Activated T-cell treated with anti-CD3 and anti-CD28 coated beads for 4 hours (primary cell): ENCODE measurements at regions not wholly inside any gene's neighbourhood (a gene's known extent, or its start where the extent isn't known, plus 50 kb on each side); places are given as distances from the start of the nearest gene placed in this dataset.
"Not testable (repeated sequence)": the region's sequence is repeated elsewhere in the genome, so short reads cannot be mapped to it uniquely, and the experiment has no call there.

Experiments
- DNase-seq: peaks from one replicate; pipeline ENCODE4 v3.0.0-alpha.2; 2020

GRCh38 chr6:155880900-155881299, 425.3 kb upstream of the NOX3 start:
- no peak for DNase-seq

GRCh38 chr6:155872961-155873360, 417.3 kb upstream of the NOX3 start:
- DNase-seq, result no peak

GRCh38 chr6:155867682-155868081, 412.0 kb upstream of the NOX3 start:
- DNase-seq, result no peak

- DNase-seq, result not testable (repeated sequence)
Measured at GRCh38 chr6:155866676-155867390, 411.2 kb upstream of the NOX3 start.

- no peak for DNase-seq
Measured at GRCh38 chr6:155861821-155862220, 406.2 kb upstream of the NOX3 start.

GRCh38 chr6:155858906-155859305, 403.3 kb upstream of the NOX3 start:
- not testable (repeated sequence) for DNase-seq

GRCh38 chr6:155854787-155855186, 399.1 kb upstream of the NOX3 start:
- no peak for DNase-seq

- no peak for DNase-seq
Measured at GRCh38 chr6:155853011-155853410, 397.4 kb upstream of the NOX3 start.

- DNase-seq, result no peak
Measured at GRCh38 chr6:155850408-155850841, 394.8 kb upstream of the NOX3 start.

GRCh38 chr6:155847711-155848110, 392.1 kb upstream of the NOX3 start:
- DNase-seq, result no peak

GRCh38 chr6:155837474-155837873, 381.8 kb upstream of the NOX3 start:
- DNase-seq, result no peak

- DNase-seq, result no peak
Measured at GRCh38 chr6:155832596-155832995, 377.0 kb upstream of the NOX3 start.

GRCh38 chr6:155830531-155830930, 374.9 kb upstream of the NOX3 start:
- no peak for DNase-seq

GRCh38 chr6:155829646-155830045, 374.0 kb upstream of the NOX3 start:
- DNase-seq, result no peak

- DNase-seq, result no peak
Measured at GRCh38 chr6:155828989-155829388, 373.4 kb upstream of the NOX3 start.

- no peak for DNase-seq
Measured at GRCh38 chr6:155818698-155819097, 363.1 kb upstream of the NOX3 start.

- no peak for DNase-seq
Measured at GRCh38 chr6:155813548-155813947, 357.9 kb upstream of the NOX3 start.

GRCh38 chr6:155807243-155807642, 351.6 kb upstream of the NOX3 start:
- DNase-seq, result no peak

GRCh38 chr6:155801046-155801445, 345.4 kb upstream of the NOX3 start:
- no peak for DNase-seq

- not testable (repeated sequence) for DNase-seq
Measured at GRCh38 chr6:155798876-155799275, 343.2 kb upstream of the NOX3 start.

- DNase-seq, result no peak
Measured at GRCh38 chr6:155795173-155795796, 339.6 kb upstream of the NOX3 start.

- DNase-seq, result no peak
Measured at GRCh38 chr6:155791891-155792290, 336.3 kb upstream of the NOX3 start.

GRCh38 chr6:155791186-155791585, 335.5 kb upstream of the NOX3 start:
- DNase-seq, result no peak

- no peak for DNase-seq
Measured at GRCh38 chr6:155787168-155787567, 331.5 kb upstream of the NOX3 start.

- no peak for DNase-seq
Measured at GRCh38 chr6:155786528-155786927, 330.9 kb upstream of the NOX3 start.
